Gastroesophageal sphincter (tissue), 3 donors: ENCODE measurements at regions not wholly inside any gene's neighbourhood (a gene's known extent, or its start where the extent isn't known, plus 50 kb on each side); places are given as distances from the start of the nearest gene placed in this dataset.

Experiments used
- POLR2A ChIP-seq, 2 donors: fragments of 450-650 bp; IDR thresholded peaks; one replicate each; pipeline ENCODE4 v1.6.1; 2017; ENCODE audit warnings: antibody characterized with exemption in 2 of 2, mild to moderate bottlenecking in 2 of 2, moderate library complexity in 1 of 2
- TF ChIP-seq, protein P1 (sequence below), 4 experiments: fragments of 200-600 bp in 2 of 4; fragments of 450-650 bp in 2 of 4; sonication (generic) in 1 of 4; IDR thresholded peaks; one replicate each; pipeline ENCODE4 v1.5.1; 2017 to 2019; ENCODE audit warnings: antibody characterized with exemption in 4 of 4, mild to moderate bottlenecking in 2 of 4, moderate library complexity in 2 of 4

DNA sequence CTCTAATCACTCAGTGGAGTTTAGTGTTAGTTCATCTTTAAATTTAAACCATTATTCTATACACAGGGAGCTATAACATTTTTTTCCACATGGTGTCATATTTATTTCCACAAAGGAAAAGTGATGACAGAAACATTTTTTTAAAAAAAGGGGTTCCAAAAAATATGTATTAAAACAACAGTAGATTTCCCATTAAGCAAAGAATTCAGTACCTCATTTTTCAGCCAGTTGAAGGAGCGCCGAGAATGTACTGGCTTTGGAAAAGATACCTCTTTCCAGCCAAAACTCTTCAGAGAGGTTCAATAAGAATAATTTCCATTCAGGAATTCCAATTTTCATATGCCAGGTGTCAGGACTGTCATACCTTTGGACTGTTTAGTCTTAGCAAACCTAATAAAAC is 250.5 kb upstream of the MEOX2 start:
- TF ChIP-seq POLR2A (IDR thresholded peaks at IDR 0.05), result no peak
- TF ChIP-seq, protein P1, sequence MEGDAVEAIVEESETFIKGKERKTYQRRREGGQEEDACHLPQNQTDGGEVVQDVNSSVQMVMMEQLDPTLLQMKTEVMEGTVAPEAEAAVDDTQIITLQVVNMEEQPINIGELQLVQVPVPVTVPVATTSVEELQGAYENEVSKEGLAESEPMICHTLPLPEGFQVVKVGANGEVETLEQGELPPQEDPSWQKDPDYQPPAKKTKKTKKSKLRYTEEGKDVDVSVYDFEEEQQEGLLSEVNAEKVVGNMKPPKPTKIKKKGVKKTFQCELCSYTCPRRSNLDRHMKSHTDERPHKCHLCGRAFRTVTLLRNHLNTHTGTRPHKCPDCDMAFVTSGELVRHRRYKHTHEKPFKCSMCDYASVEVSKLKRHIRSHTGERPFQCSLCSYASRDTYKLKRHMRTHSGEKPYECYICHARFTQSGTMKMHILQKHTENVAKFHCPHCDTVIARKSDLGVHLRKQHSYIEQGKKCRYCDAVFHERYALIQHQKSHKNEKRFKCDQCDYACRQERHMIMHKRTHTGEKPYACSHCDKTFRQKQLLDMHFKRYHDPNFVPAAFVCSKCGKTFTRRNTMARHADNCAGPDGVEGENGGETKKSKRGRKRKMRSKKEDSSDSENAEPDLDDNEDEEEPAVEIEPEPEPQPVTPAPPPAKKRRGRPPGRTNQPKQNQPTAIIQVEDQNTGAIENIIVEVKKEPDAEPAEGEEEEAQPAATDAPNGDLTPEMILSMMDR (IDR thresholded peaks at IDR 0.05), result no peak
